ENCODE measurements at regions not wholly inside any gene's neighbourhood (a gene's known extent, or its start where the extent isn't known, plus 50 kb on each side); places are given as distances from the start of the nearest gene placed in this dataset.
A peak's percentile ranks its signal among the peaks of the same experiment; 100 is the strongest.

- no peaks in the 10 kb centered on the region for H3K9me3 ChIP-seq
- no peaks in the 10 kb centered on the region for H3K4me1 ChIP-seq
- TF ChIP-seq, protein P1, sequence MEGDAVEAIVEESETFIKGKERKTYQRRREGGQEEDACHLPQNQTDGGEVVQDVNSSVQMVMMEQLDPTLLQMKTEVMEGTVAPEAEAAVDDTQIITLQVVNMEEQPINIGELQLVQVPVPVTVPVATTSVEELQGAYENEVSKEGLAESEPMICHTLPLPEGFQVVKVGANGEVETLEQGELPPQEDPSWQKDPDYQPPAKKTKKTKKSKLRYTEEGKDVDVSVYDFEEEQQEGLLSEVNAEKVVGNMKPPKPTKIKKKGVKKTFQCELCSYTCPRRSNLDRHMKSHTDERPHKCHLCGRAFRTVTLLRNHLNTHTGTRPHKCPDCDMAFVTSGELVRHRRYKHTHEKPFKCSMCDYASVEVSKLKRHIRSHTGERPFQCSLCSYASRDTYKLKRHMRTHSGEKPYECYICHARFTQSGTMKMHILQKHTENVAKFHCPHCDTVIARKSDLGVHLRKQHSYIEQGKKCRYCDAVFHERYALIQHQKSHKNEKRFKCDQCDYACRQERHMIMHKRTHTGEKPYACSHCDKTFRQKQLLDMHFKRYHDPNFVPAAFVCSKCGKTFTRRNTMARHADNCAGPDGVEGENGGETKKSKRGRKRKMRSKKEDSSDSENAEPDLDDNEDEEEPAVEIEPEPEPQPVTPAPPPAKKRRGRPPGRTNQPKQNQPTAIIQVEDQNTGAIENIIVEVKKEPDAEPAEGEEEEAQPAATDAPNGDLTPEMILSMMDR (IDR thresholded peaks at IDR 0.05): no peak
- no peak for DNase-seq
- H3K4me3 ChIP-seq: no peak overlapping the region
- no peaks in the 10 kb centered on the region for H3K36me3 ChIP-seq
- peak in 1 of 2 donors; percentile 42 for ATAC-seq
- H3K27me3 ChIP-seq (ENCODE audit: low read depth): no peaks in the 10 kb centered on the region
- intact Hi-C loops (cut with DNase I): no loop called here
- no peak overlapping the region for H3K27ac ChIP-seq
Measured at GRCh38 chr14:55898938-55899337, 219.3 kb upstream of the PELI2 start.

DNA sequence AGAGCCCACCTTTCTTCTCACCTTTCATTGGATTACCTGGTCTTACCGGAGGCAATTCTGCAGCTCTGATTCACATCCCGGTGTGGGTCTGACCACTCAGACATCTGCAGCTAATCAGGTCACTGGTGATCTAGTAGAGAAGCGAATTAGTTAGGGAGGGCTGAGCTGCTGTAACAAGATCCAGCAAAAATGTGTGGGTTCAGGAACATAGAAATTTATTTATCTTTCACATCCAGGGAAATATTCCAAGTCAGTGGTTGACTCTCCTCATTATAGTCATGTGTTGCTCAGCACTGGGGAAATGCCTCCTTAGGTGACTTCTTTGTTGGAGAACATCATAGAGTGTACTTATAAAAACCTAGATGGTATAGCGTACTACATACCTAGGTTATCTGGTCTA lies 218.7 kb upstream of the PELI2 start:
- Histone ChIP-seq H3K27ac (no peak overlapping the region), H3K4me3 (no peak overlapping the region), H3K36me3 (no peaks in the 10 kb centered on the region), H3K9me3 (no peaks in the 10 kb centered on the region), H3K27me3 (ENCODE audit: low read depth) (no peaks in the 10 kb centered on the region), H3K4me1 (no peaks in the 10 kb centered on the region)
- no peak for ATAC-seq
- TF ChIP-seq, protein P1 (IDR thresholded peaks at IDR 0.05): no peak
- DNase-seq: no peak
- intact Hi-C loops (cut with DNase I): no loop called here

GRCh38 chr14:55900749-55901148 lies 217.5 kb upstream of the PELI2 start:
- ATAC-seq (no peak), DNase-seq (no peak)
- TF ChIP-seq, protein P1 (IDR thresholded peaks at IDR 0.05): no peak
- Histone ChIP-seq H3K9me3 (no peaks in the 10 kb centered on the region), H3K27me3 (ENCODE audit: low read depth) (no peaks in the 10 kb centered on the region), H3K27ac (no peak overlapping the region), H3K4me1 (no peaks in the 10 kb centered on the region), H3K36me3 (no peaks in the 10 kb centered on the region), H3K4me3 (no peak overlapping the region)
- intact Hi-C loops (cut with DNase I): no loop called here

DNA sequence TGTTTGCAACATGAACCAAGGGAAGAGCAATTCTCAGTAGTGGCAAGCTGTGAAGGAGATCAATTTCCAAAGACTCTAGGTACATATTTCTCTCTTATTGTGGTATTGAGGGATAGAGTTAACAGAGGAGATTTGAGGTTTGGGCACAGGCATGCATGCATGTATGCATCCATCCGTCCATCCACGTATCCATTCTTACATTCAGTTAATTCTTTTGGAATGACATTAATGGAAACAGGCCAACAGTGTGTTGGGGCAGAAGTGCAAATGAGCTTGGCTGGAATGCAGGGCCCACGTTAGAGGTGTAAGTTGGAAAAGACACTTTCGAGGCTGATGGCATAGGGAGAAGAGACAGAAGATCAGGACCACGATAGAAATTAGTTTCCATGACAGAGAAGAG lies 216.9 kb upstream of the PELI2 start:
- Histone ChIP-seq H3K4me3 (no peak overlapping the region), H3K27me3 (ENCODE audit: low read depth) (no peaks in the 10 kb centered on the region), H3K36me3 (no peaks in the 10 kb centered on the region), H3K9me3 (no peaks in the 10 kb centered on the region), H3K4me1 (no peaks in the 10 kb centered on the region), H3K27ac (no peak overlapping the region)
- DNase-seq: no peak
- TF ChIP-seq, protein P1 (IDR thresholded peaks at IDR 0.05): no peak
- ATAC-seq: no peak
- intact Hi-C loops (cut with DNase I): no loop called here

GRCh38 chr14:55902241-55902640 lies 216.0 kb upstream of the PELI2 start:
- H3K9me3 ChIP-seq: no peaks in the 10 kb centered on the region
- intact Hi-C loops (cut with DNase I): no loop called here
- H3K27me3 ChIP-seq (ENCODE audit: low read depth): no peaks in the 10 kb centered on the region
- no peaks in the 10 kb centered on the region for H3K36me3 ChIP-seq
- DNase-seq: no peak
- TF ChIP-seq, protein P1 (IDR thresholded peaks at IDR 0.05): no peak
- no peak overlapping the region for H3K27ac ChIP-seq
- H3K4me1 ChIP-seq: no peaks in the 10 kb centered on the region
- no peak overlapping the region for H3K4me3 ChIP-seq
- ATAC-seq: no peak

GRCh38 chr14:55904086-55904485 lies 214.1 kb upstream of the PELI2 start:
- intact Hi-C loops (cut with DNase I): no loop called here
- Histone ChIP-seq H3K4me3 (no peak overlapping the region), H3K27me3 (ENCODE audit: low read depth) (no peaks in the 10 kb centered on the region), H3K36me3 (no peaks in the 10 kb centered on the region), H3K9me3 (no peaks in the 10 kb centered on the region), H3K27ac (no peak overlapping the region), H3K4me1 (no peaks in the 10 kb centered on the region)
- no peak for DNase-seq
- no peak for ATAC-seq
- TF ChIP-seq, protein P1 (IDR thresholded peaks at IDR 0.05): no peak

Data from lower lobe of right lung (tissue), 2 donors.